Skeletal muscle cell (primary cell): ENCODE measurements at regions not wholly inside any gene's neighbourhood (a gene's known extent, or its start where the extent isn't known, plus 50 kb on each side); places are given as distances from the start of the nearest gene placed in this dataset.
"Not testable (repeated sequence)": the region's sequence is repeated elsewhere in the genome, so short reads cannot be mapped to it uniquely, and the experiment has no call there.

Experiments
- DNase-seq: peaks from one replicate; pipeline ENCODE4 v3.0.0-alpha.2; 2010; ENCODE audit warnings: low read depth
- H3K4me3 ChIP-seq: 2 replicates; pipeline ENCODE4 v1.5.1; 2011; ENCODE audit warnings: low read depth, mild to moderate bottlenecking, control low read depth, low read length, moderate library complexity

DNA sequence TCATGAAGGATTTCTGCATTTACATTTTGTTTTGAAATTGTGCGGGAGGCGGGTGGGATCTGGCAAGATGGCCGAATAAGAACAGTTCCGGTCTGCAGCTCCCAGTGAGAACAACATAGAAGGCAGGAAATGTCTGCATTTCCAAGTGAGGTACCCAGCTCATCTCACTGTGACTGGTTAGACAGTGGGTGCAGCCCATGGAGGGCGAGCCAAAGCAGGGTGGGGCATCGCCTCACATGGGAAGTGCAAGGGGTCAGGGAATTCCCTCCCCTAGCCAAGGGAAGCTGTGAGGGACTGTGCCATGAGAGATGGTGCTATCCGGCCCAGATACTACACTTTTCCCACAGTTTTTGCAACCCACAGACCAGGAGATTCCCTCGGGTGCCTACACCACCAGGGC lies 215.0 kb upstream of the USP24 start:
- not testable (repeated sequence) for H3K4me3 ChIP-seq, DNase-seq

DNA sequence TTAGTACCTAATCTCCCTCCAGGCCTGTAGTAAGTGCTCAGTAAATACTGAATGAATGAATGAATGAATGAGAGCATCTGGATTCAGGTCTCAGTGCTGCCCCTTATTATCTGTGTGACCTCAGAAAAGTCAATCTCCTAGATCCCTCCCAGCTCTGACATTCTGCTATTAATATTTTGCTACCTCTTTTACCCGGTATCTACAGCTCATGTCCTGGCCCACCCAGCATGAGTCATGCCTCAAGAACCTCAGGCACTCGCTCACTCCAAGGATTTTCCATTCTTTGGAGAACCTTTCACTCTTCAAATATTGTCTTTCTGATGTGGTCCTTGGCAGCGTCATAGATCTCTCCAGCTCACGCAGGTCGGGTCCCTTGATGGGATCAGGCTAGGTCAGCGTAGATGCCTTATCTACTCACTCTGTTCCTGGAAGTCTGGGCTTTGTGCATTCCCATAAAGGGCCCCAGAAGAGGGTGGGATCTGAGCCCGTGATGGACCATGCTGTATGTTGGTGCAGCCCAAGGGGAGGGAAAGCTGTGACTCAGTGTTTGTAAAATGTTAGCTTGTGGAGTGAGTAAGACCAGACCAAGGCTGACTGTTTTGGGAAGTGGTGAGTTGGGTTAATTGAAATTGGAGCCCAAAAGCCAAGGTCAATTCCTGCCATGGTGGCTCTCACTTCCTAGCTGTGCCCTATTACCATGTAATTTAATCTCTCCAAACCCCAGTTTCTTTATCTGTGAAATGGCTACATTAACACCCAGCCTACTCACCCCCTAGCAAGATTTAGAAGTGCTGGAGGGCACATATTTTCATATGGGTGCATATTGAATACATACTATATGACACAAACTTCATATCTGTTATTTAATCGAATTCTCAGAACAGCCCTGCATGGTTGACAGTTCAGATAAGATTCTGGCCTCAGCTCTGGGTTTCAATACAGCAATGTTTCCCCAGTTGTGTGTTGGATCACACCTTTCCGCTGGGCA lies 214.1 kb upstream of the USP24 start:
- peak; percentile 99 for DNase-seq
- H3K4me3 ChIP-seq = no peak overlapping the region

DNA sequence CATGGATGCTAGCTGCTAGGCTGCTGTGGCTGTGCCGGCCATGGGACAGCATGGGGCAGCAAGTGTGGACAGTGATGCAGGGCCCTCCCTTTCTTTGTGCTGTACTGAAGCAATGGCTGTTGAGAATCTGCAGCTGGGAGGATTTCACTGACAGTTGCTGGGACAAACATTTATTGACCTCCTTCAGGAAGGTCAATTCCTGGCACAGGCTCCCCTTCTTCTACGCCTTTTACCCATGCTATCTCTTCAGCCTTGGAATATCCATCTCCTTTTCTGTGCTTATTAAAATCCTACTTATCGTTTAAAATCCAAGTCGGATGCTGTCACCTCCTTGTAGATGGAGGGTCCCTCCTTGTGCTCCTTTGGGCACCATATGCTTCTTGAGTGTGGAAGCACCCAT lies 213.1 kb upstream of the USP24 start:
- no peak for DNase-seq
- no peak overlapping the region for H3K4me3 ChIP-seq

DNA sequence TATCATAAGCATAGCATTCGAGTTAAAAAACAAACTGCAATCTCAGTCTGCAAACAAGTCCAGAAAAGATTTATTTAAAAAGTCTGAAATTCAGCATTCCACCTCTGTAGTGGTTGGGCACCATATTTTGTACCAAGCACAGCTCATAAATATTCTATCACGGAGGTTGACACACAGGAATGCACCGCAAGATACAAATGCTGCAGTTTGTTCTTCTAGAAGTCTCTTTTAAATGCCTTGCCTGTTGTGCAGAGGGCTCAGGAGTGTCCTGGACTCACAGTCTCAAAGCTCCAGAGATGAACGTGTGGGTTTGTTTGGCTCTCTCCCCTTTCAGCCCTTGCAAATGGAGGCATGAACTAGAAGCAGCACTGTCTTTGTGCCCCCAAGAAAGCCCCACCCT lies 212.4 kb upstream of the USP24 start:
- H3K4me3 ChIP-seq = no peak overlapping the region
- no peak for DNase-seq

DNA sequence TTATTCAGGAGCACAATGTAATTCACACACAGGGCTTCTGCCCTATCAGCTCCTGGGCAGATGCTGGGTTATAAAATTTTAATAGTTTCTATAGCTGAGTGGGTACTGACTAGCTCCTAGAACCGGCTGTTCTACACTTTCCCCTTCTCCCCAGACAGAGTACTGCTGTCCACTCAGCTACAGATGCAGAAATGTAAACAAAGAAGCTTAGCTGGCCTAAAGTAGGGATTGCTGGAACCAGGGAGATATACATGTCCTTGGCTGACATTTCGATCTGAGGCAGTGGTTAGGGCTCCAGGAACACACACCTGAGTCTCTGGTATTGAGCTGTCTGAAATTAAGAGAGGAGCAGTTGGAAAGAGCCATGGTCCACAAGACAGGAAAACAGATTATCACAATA lies 211.5 kb upstream of the USP24 start:
- no peak overlapping the region for H3K4me3 ChIP-seq
- no peak for DNase-seq

DNA sequence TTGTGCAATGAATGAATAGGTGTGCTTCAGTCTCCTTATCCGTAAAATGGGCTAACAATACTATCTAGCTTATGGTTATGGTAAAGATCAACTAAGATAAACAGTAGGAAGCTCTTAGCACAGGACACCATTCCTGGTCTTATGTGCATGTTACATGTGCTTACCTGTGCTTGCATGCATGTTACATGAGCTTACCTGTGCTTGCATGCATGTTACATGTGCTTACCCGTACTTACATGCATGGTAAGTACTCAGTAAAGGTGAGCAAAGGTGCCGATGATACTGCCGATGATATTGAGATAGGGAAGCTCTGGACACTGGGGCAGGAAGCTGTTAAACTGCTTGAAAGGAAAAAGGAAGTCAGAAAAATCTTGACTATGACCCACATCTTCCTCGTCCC lies 211.0 kb upstream of the USP24 start:
- no peak for DNase-seq

DNA sequence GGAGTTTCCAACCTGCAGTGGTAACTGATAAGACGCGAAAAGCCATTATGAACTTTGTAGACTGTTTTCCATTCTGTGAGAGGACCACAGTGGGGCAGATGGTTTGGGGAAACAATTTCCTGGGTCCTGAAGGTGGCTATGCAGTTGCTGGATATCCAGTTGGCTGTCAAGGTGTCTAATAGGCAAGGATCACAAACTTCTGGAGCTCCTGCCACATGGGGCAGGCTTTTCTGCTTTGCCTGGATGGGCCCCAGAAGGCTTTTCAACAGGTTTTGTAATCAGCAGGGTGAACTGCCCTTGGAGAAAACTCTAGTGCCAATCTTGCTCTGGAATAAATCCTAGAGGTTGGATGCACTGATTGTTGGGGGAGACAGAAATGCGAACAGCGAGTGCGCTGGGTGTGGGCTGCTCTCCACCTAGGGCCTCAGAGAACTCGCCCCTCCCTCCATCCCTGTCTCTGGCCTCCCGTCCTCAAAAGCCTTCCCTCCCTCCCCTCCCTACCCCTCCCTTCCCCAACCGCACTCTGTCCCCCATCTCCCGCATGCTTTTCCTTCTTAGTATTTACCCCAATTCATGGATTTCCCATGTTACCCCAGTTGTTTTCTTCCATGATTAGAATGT lies 210.3 kb upstream of the USP24 start:
- no peak overlapping the region for H3K4me3 ChIP-seq
- DNase-seq = no peak

More for the DNA sequence above, 211.0 kb upstream of the USP24 start:
- H3K4me3 ChIP-seq = no peak overlapping the region

DNA sequence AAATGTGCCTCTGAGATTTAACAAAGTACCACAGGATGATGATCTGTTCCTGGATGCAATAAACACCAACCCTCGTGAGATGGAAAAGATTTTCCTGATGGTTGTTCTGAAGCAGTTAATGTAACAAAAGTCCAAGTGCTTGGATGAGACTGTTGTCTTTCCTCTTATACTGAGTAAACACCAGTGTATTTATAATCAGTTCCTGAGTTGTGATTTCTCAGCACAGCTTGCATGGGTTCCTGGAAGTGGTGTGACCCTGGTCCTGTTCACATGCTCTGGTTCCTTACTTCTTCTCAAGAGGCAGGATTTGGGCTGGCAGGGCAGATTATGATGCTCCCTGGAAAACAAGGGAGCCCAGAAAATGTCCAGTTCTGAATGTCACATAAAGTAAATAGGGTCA lies 208.2 kb upstream of the USP24 start:
- DNase-seq = no peak
- no peak overlapping the region for H3K4me3 ChIP-seq

DNA sequence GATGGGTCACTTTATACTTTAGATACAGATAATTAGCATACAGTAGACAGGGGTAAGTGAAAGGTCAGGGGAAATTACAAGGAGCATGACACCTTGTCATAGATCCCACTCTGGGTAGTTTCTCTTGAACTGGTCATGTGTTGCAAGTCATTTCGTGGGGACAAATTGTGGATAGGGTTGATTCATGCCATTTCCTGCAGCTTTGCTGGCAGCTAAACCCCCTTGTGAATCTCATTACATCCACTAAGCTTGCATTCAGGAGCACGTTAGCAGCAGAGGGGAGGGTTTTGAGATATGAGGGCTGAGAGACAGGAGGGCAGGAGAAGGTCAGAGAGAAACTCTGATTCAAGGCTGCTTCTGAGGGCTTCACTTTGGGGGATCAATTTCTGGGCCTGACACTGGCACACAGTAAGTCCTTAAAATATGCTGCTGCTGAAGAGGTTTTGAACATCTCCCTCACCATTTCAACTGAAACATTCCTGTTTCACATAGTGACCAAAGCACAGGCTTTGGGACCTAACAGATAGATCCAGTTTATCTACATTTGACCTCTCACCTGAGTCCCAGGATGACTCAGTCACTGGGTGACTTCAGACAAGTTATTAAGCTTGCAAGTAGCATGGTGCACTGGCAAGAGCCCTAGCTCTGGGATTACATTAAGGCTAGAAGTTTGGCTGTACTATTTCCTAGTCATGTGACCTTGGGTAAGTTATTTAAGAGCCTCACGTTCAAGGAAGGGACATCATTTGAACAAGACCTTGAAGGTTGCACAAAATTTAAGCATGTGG lies 206.0 kb upstream of the USP24 start:
- DNase-seq = no peak
- H3K4me3 ChIP-seq = no peak overlapping the region

DNA sequence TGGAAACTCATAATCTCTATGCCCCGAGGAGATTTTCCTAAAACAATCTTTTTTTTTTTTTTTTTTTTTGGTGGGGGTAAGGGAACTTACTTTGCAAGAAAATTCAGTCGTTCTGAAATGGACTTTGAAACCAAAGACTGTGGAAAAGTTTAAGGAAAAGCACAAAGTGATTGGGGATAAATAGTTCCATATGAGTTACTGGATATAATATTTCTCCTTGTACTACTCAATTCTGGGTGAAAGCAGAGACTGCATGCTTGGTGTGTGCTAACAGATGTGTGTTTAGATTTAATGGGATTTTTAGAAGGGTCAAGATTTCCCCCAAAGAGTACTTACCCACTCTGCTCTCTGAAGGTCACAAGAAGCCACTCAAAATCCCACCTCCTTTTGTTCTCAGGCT lies 204.9 kb upstream of the USP24 start:
- no peak for DNase-seq
- H3K4me3 ChIP-seq = no peak overlapping the region

DNA sequence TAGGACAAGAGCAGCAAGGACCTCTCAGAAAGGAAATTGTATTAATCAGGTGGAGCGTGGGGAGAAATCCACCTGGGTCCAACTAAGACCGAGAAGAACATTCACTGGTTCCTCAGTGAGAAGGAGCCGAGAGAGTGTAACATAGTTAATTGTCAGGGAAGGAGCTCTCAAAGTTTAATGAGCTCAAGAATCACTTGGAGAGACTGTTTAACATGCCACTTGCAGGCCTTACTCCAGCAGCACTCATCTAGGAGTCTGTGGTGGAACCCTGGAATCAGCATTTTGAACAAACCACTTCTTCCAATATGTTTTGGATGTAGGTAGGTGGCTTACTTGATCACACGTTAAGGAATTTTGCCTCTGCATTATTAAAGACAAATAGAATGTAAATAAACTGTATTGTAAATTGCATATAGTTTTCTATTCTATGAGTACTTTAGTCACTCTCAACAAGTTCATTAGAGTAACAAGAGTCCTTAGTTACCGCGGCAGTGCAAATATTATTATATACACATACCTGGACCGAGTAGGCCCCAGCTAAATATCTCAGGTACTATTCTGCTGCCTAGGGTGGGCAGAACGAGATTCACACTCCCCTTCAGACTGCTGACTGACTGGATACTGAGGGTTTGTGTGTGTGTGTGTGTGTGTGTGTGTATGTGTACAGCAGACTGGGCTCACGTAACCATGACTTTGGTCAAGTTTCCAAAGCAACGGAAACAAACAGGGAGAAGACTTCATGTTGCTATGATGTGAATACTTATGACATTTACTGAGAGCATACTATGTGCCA lies 203.2 kb upstream of the USP24 start:
- no peak overlapping the region for H3K4me3 ChIP-seq
- no peak for DNase-seq

DNA sequence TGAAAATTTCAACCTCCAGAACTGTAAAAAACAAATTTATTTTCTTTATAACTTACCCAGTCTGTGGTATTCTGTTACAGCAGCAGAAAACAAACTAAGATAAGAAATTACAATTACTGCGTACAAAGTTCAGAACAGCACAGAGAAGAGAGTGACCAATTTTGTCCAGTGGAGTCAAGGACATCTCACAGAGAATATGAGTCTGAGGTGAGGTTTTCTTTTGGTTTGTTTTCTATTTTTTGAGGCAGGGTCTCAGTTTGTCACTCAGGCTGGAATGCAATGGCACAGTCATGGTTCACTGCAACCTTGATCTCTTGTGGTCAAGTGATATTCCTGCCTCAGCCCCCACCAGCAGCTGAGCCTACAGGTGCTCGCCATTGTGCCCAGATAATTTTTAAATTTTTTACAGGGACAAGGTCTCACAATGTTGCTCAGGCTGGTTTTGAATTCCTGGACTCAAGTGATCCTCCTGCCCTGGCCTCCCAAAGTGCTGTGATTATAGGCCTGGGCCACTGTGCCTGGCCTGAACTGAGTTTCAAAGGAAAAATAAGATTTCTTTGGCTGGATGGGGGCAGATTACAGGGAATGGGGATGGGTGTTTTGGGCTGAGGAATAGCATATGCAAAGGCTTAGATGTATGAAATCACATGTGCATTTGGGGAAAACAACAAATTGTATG lies 201.1 kb upstream of the USP24 start:
- DNase-seq = no peak
- no peak overlapping the region for H3K4me3 ChIP-seq

DNA sequence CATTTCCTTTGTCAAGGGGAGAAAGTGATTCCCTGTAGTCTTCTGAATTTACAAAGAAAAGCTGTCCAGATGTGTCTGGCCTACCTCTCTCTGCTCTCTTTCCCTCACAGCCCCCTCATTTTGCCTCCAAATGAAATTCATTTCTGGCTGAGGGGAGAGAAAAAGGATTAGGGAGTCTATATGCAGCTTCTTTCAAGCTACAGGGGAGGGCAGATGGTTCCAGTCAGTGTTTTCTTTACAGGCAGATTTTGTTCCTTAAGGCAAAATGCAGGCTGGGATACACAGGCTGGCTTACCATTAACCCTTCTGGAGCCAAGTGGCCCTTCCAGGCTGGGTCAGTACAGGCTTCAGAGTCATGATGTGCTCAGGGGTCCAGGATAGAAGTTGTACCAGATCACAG lies 198.1 kb upstream of the USP24 start:
- H3K4me3 ChIP-seq = no peak overlapping the region
- no peak for DNase-seq

DNA sequence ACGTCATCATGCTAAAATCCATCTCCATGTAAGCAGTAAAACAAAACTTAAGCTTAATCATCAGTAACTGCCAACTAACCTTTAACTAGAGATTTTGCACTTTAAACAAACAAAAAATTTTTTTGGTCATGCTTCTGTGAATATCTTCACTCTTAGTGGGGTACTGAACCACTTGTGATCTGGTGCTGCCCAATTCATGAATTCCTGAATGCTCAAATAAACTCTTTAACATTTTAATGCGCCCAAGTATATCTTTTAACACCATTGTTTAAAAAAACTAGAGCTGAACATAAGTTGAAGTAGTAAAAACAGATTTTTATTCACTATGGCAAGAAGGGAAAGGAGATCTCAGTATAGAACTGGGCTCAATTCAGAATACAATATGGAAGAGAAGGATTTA lies 196.9 kb upstream of the USP24 start:
- DNase-seq = no peak
- H3K4me3 ChIP-seq = no peak overlapping the region

DNA sequence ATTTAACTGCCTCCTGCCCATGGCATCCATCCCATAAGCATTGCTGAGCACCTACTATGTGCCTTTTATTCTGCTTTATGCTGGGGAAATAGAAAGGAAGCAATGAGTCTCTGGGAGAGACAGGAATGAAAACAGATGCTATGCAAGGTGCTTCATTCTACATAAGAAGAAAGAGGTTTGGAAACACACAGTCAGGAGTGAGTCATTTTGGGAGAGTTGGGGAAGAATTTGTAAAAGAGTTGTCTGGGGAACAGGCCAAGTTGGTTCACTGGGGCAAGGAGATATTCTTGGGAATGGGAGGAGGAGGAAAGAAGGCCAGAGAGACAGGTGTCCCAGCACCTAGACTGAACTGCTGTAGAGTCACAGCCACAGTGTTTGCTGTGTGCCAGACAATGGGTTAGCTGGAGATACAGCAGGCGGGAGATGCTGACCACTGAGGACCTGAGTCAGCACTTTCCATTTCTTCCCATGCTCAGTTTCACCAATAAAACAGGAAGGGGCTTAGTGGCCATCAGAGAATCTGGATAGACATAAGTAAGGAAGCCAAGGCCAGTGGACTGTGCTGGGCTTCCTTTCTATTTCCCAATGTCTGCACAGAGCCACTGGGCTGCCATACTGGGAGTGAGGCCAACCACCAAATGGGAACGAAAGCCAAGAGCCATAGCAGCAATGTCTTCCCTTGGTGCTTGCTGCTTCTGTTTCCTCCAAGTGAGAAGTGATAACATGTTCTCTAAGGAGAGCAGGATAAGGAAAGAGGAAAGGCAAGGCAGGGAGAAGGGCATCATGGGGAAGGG lies 187.7 kb upstream of the USP24 start:
- H3K4me3 ChIP-seq = no peak overlapping the region
- no peak for DNase-seq

DNA sequence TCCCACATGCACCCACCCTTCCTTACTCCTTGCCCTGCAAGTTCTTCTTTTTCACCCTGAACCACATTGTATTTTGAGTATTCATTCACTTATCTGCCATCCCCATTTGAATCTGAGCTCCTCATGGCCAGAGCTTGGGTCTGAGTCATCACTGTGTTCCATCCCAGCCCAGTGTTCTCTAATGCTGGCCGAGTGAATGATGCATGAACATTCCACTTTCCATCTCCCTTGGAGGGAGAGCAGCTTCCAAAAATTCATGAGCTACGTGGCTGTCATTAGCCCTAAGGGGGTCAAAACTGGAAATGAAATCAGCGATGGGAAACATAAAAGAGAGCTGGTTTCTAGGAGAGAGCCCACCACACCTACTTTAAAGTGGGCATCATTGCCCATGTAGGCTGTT lies 187.0 kb upstream of the USP24 start:
- no peak overlapping the region for H3K4me3 ChIP-seq
- DNase-seq = peak; percentile 42

DNA sequence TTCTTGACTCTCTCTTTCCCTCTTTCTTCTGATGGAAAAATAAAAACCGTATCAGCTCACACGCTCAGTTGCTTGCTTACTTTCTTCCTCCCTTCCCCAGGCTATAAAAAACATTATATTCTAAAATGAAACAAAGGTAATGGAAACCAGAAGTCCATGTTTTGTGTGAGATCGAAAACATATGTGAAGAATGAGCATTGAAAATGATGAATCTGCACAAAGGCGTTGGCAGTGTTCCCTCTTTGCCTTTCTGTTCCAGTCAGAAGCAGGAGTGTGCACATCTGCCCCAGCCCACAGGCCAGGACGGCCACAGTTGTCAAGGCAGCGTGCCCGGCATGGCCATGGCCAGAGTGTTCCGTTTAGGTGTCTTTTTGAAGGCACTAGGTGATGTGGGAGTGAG lies 185.3 kb upstream of the USP24 start:
- H3K4me3 ChIP-seq = no peak overlapping the region
- no peak for DNase-seq

DNA sequence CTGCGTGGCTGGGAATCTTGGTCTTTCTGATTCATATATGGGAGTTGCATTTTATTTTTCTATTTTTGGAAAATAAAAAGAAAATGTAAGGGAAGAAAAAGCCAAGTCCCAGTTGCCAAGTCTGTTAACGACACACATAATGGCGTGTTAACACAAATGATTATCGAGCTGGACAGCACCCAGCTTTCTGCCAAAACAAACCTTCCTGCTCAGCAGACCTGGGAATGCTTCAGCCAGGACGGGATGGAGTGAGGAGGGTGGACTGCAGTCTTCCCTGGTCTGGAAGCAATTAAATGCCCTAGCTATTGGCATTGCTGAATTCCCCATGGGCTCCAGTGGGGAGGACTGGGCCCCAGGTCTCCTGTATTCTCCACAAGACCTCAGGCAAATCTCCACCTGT lies 184.2 kb upstream of the USP24 start:
- DNase-seq = no peak
- H3K4me3 ChIP-seq = no peak overlapping the region
